ENCODE measurements at regions not wholly inside any gene's neighbourhood (a gene's known extent, or its start where the extent isn't known, plus 50 kb on each side); places are given as distances from the start of the nearest gene placed in this dataset.

DNA sequence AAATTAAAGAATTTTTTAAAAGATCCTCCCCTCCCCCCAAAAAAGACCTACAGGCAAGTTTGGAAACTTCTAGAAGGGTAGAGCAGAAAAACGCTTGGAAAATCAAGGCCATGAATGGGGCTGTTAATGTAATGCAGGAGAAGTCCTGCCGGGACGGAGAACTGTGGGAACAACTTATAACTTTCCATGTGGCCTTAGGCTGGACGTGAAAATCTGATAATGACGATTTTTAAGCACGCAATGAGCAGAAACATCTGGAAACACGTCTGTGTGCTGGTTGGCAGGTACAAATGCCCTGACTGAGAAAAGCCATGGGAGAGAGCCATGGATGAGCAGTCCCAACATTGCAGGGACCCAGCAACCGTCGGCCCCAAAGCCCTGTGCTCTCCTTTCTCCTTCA lies 198.7 kb upstream of the RREB1 start:
- no peak overlapping the region for H3K27ac ChIP-seq
- H3K4me3 ChIP-seq: no peak overlapping the region
- peaks cover 10 to 23% (median 18%) of the 10 kb centered on the region in 10 experiments for H3K4me1 ChIP-seq
- no peaks in the 10 kb centered on the region for H4K20me1 ChIP-seq
- no peak overlapping the region for H3K4me2 ChIP-seq
- no peaks in the 10 kb centered on the region for H3K27me3 ChIP-seq
- H3K9me3 ChIP-seq (replicated peaks in 1 of 11): no peaks in the 10 kb centered on the region
- no peaks in the 10 kb centered on the region for H3K36me3 ChIP-seq
- TF ChIP-seq Cebpa-rat (IDR thresholded peaks at IDR 0.05): no peak
- no peak overlapping the region for H3K9ac ChIP-seq

- no peaks in the 10 kb centered on the region for H3K9me3 ChIP-seq (replicated peaks in 1 of 11)
- no peak overlapping the region for H3K4me2 ChIP-seq
- H3K36me3 ChIP-seq: no peaks in the 10 kb centered on the region
- H3K4me1 ChIP-seq: peaks cover 16 to 26% (median 24%) of the 10 kb centered on the region in 10 experiments
- no peak overlapping the region for H3K9ac ChIP-seq
- no peaks in the 10 kb centered on the region for H4K20me1 ChIP-seq
- H3K27ac ChIP-seq: no peak overlapping the region
- H3K27me3 ChIP-seq: no peaks in the 10 kb centered on the region
- no peak overlapping the region for H3K4me3 ChIP-seq
- no peak for TF ChIP-seq Cebpa-rat (IDR thresholded peaks at IDR 0.05)
Measured at GRCh38 chr6:6910734-6911295, 196.9 kb upstream of the RREB1 start.

DNA sequence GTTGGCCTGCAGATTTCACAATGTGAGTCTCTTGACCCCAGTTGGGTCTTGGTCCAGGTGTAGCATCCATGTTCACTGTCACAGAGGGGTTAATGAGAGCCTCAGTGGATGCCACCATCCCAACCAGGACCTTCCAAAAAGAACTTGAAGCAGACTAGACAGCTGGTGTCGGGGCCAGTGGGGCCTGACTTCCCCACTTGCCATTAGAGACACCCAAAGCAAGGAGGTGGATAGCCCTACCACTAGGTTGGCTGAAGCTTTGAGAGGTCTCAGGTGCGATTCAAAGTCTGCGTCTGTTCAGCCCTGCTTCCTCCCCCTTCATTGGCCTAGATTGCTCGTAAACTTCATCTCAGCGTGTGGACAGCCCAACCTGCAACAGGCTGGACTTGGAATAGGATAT lies 196.4 kb upstream of the RREB1 start:
- Histone ChIP-seq H3K27me3 (no peaks in the 10 kb centered on the region), H3K4me2 (no peak overlapping the region), H3K4me1 (peaks cover 21 to 32% (median 27%) of the 10 kb centered on the region in 10 experiments), H3K9ac (no peak overlapping the region), H4K20me1 (no peaks in the 10 kb centered on the region), H3K27ac (no peak overlapping the region), H3K36me3 (no peaks in the 10 kb centered on the region), H3K9me3 (replicated peaks in 1 of 11) (no peaks in the 10 kb centered on the region), H3K4me3 (no peak overlapping the region)
- no peak for TF ChIP-seq Cebpa-rat (IDR thresholded peaks at IDR 0.05)

DNA sequence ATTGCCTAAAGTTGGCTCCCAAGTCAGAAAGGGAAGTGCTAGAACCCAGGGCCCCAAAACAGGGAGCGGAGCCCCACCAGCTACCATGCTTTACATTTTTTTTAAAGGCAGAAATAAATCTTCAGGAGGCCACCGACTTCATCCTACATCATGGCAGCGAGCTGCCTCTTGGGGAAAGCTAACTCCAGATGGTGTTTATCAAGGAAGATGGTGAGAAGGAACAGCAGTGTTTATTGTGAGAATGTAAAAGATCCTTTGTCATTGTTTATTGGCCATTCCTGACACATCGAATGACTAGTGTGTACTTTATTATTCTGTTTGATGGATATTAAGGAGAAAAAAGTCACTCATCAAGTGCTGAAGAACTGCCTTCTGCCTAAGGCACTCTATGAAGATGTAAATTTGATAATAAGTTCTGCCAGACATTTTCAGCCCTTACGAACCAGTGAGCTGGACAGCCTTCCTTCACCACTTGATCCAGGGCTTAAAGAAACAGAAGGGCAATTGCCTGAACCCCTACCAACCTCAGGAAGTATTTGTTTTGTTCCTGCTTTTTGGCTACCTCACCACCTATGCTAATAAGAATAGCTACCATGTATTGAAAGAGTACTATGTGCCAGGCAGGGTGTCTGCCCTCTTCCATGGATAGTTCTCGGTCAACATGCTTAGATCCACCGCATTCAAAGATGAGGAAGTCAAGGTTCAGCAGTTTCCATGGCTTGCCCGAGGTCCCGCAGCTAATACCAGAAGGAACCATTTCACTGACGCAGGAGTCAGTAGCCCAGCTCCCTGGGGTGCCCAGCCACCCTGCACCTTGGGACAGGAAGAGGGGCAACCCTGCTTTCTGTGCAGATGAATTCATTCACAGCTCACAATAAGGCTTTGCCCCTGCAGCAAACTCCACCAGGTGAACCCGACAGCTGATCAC lies 194.7 kb upstream of the RREB1 start:
- Histone ChIP-seq H3K4me1 (peaks cover 24 to 40% (median 31%) of the 10 kb centered on the region in 10 experiments), H3K36me3 (no peaks in the 10 kb centered on the region), H3K9ac (no peak overlapping the region), H3K4me3 (no peak overlapping the region), H3K27ac (no peak overlapping the region), H3K9me3 (replicated peaks in 1 of 11) (no peaks in the 10 kb centered on the region), H4K20me1 (no peaks in the 10 kb centered on the region), H3K27me3 (no peaks in the 10 kb centered on the region), H3K4me2 (peak overlapping the region; percentile 33 to 66 (median 50))
- TF ChIP-seq Cebpa-rat (IDR thresholded peaks at IDR 0.05): no peak

GRCh38 chr6:6915219-6915618 lies 192.5 kb upstream of the RREB1 start:
- peak overlapping the region; percentile 48 to 79 (median 59) for H3K4me2 ChIP-seq

GRCh38 chr6:6915813-6916547 lies 191.8 kb upstream of the RREB1 start:
- Histone ChIP-seq H3K27ac (peak overlapping the region in 4 of 11 experiments; percentile 7 to 15 (median 12); a peak in 4 of 22 replicates), H3K4me3 (peak overlapping the region in 1 of 10 experiments; percentile 13; a peak in 3 of 20 replicates), H3K4me1 (peaks cover 24 to 44% (median 36%) of the 10 kb centered on the region in 10 experiments), H3K36me3 (no peaks in the 10 kb centered on the region), H3K9me3 (replicated peaks in 1 of 11) (no peaks in the 10 kb centered on the region), H3K27me3 (no peaks in the 10 kb centered on the region), H4K20me1 (no peaks in the 10 kb centered on the region), H3K4me2 (peak overlapping the region; percentile 48 to 79 (median 59)), H3K9ac (peak overlapping the region in 5 of 11 experiments; percentile 12 to 38 (median 31); a peak in 5 of 22 replicates)
- TF ChIP-seq Cebpa-rat (IDR thresholded peaks at IDR 0.05): no peak

More at GRCh38 chr6:6915219-6915618, 192.5 kb upstream of the RREB1 start:
- Histone ChIP-seq H4K20me1 (no peaks in the 10 kb centered on the region), H3K4me3 (peak overlapping the region in 1 of 10 experiments; percentile 13; a peak in 2 of 20 replicates), H3K4me1 (peaks cover 24 to 44% (median 34%) of the 10 kb centered on the region in 10 experiments), H3K9ac (peak overlapping the region in 4 of 11 experiments; percentile 12 to 38 (median 34); a peak in 4 of 22 replicates), H3K27ac (peak overlapping the region in 2 of 11 experiments; percentile 13 to 15; a peak in 3 of 22 replicates), H3K36me3 (no peaks in the 10 kb centered on the region), H3K27me3 (no peaks in the 10 kb centered on the region), H3K9me3 (replicated peaks in 1 of 11) (no peaks in the 10 kb centered on the region)
- no peak for TF ChIP-seq Cebpa-rat (IDR thresholded peaks at IDR 0.05)

DNA sequence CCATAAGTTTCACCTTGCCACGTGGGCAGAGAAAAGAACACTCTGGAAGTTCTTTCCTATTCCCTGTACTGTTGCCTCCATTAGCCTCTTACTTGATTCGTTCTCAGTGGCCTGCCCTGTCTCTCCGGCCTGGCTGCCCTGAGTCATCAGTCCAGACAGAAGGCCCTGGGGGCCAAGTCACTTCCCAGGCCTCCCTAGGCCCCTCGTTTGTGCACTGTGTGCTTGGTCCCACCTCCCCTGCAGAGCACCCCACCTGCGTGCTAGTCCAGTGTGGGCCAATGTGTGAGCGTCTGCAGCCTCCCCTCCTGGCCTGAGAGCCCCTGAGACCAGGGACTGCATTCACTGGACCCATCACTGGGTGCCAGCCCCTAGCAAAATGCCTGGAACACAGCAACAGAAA lies 191.2 kb upstream of the RREB1 start:
- Histone ChIP-seq H3K4me1 (peaks cover 24 to 44% (median 36%) of the 10 kb centered on the region in 10 experiments), H3K36me3 (no peaks in the 10 kb centered on the region), H3K4me2 (peak overlapping the region in 9 of 11 experiments; percentile 5 to 79 (median 68); a peak in 12 of 22 replicates), H3K9ac (peak overlapping the region in 1 of 11 experiments; percentile 13; a peak in 1 of 22 replicates), H3K9me3 (replicated peaks in 1 of 11) (0 out of 22 replicates have a peak, but pooled peaks cover 0 to under 1% (median 0%) of the 10 kb centered on the region in 11 experiments), H3K27ac (0 out of 22 replicates have a peak overlapping the region, but pooled peaks of 1 of the 11 experiments have one; percentile 7), H3K27me3 (no peaks in the 10 kb centered on the region), H3K4me3 (no peak overlapping the region), H4K20me1 (no peaks in the 10 kb centered on the region)
- TF ChIP-seq Cebpa-rat (IDR thresholded peaks at IDR 0.05): no peak

DNA sequence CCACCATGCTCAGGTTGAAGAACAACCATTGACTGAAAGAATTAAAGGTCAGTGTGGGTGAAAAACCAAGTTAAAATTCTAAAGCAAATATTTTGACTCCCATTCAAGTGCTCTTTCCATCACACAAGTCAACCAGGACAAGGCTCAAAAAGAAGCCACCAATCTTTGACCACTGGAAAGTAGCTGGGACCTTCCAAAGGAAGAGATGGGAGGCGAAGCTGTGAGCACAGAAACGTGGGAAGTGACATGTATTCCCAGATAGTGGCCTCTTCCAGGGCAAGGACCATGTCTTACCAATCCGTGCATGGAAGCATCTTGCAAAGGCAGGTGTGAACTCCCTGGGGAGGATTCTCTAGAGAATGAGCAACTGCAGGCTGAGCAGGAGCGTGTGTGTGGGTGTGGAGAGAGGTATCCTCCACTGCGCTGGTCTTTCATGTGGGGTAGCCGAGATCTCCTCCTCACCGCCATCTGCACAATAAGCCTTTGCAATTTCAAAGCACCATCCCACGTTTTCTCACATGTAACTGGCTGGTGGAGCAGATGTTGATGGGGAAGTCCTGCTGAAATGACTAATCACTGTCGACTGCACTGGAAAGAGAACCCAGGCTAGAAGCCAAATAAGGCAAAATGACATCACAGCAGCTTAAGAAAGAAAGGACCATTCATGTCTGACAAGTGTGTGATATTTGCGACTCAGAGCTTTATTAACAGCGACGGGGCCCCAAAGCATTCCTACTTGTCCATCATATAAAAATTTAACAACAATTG lies 189.4 kb upstream of the RREB1 start:
- H3K27ac ChIP-seq: no peak overlapping the region
- H3K4me3 ChIP-seq: no peak overlapping the region
- no peaks in the 10 kb centered on the region for H3K36me3 ChIP-seq
- no peaks in the 10 kb centered on the region for H3K27me3 ChIP-seq
- TF ChIP-seq Cebpa-rat (IDR thresholded peaks at IDR 0.05): no peak
- H3K9ac ChIP-seq: no peak overlapping the region
- peak overlapping the region in 7 of 11 experiments; percentile 6 to 34 (median 17); a peak in 8 of 22 replicates for H3K4me2 ChIP-seq
- H3K9me3 ChIP-seq (replicated peaks in 1 of 11): peaks cover 0 to 13% (median 0%) of the 10 kb centered on the region in 11 experiments; a peak in 8 of 22 replicates
- H4K20me1 ChIP-seq: no peaks in the 10 kb centered on the region
- H3K4me1 ChIP-seq: peaks cover 17 to 34% (median 27%) of the 10 kb centered on the region in 10 experiments
